Large intestine (tissue), 3 donors: ENCODE measurements at regions not wholly inside any gene's neighbourhood (a gene's known extent, or its start where the extent isn't known, plus 50 kb on each side); places are given as distances from the start of the nearest gene placed in this dataset.

Source experiments
- DNase-seq, 2 donors: peaks; one replicate each; pipeline versions ENCODE4 v3.0.0 to v3.0.0-alpha.2; 2013
- H3K27ac ChIP-seq: one replicate; pipeline ENCODE4 v1.5.1; 2013; ENCODE audit warnings: low read length
- H3K27me3 ChIP-seq: 2 replicates; pipeline ENCODE4 v1.6.1; 2013; ENCODE audit warnings: low read length; ENCODE audit not compliant: control insufficient read depth, insufficient read depth
- H3K36me3 ChIP-seq: 2 replicates; pipeline ENCODE4 v1.6.1; 2013; ENCODE audit warnings: low read length; ENCODE audit not compliant: control insufficient read depth, insufficient read depth
- H3K4me1 ChIP-seq: one replicate; pipeline ENCODE4 v1.6.1; 2013; ENCODE audit warnings: low read length; ENCODE audit not compliant: control insufficient read depth, insufficient read depth
- H3K4me3 ChIP-seq: one replicate; pipeline ENCODE4 v1.5.1; 2013; ENCODE audit warnings: low read length
- H3K9me3 ChIP-seq: one replicate; pipeline ENCODE4 v1.6.1; 2013; ENCODE audit warnings: mild to moderate bottlenecking, low read depth, low read length, moderate library complexity; ENCODE audit not compliant: control insufficient read depth
- WGBS: methylation state at CpG from one replicate; pipeline ENCODE4 v1.1.5; 2013; ENCODE audit warnings: low lambda C conversion rate; ENCODE audit not compliant: insufficient coverage; 5-methylcytosine and 5-hydroxymethylcytosine counted together

GRCh38 chr5:118554241-118554640, 434.1 kb downstream of the DTWD2 start:
- WGBS = no CpG with 5 or more reads among the region's 2 CpGs
- no peak overlapping the region for H3K27ac ChIP-seq
- no peaks in the 10 kb centered on the region for H3K36me3 ChIP-seq
- H3K9me3 ChIP-seq = no peaks in the 10 kb centered on the region
- H3K4me1 ChIP-seq = no peaks in the 10 kb centered on the region
- no peak overlapping the region for H3K4me3 ChIP-seq
- no peak for DNase-seq
- H3K27me3 ChIP-seq = no peaks in the 10 kb centered on the region

GRCh38 chr5:118553662-118554061, 434.7 kb downstream of the DTWD2 start:
- Histone ChIP-seq H3K27ac (no peak overlapping the region), H3K4me1 (no peaks in the 10 kb centered on the region), H3K4me3 (no peak overlapping the region), H3K9me3 (no peaks in the 10 kb centered on the region), H3K36me3 (no peaks in the 10 kb centered on the region), H3K27me3 (no peaks in the 10 kb centered on the region)
- 100% methylated on average over 1 of the region's 3 CpGs for WGBS
- no peak for DNase-seq

DNA sequence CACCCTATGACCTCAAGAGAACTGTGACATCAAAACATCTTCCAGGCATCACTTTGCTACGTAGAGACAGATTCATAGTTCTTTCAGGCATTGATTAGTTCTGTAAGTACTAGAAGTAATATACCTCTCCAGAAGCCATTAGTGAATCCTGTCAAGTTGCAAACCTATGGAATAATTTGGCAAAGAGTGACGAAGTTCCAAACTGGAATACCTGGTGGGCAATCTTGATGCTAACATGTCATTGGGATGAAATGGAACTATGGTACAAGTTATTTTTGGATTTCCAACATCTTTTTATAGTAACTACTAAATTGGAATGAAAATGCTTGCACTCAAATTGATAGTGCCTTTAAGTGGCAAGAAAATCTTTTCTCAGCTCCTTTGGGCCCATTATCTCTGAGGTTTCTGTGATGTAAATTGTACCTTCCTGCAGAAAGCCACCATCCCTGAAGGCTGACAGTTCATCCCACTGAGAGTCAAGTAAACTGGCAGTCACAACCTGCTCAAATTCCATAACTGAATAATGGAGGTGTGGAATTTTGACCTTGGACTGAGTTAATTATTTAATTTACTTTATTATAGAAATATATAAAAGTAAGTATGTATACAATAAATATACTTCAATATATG, 435.5 kb downstream of the DTWD2 start:
- H3K4me1 ChIP-seq = no peaks in the 10 kb centered on the region
- no CpG with 5 or more reads among the region's 2 CpGs for WGBS
- H3K27me3 ChIP-seq = no peaks in the 10 kb centered on the region
- no peak overlapping the region for H3K4me3 ChIP-seq
- H3K36me3 ChIP-seq = no peaks in the 10 kb centered on the region
- no peak overlapping the region for H3K27ac ChIP-seq
- H3K9me3 ChIP-seq = no peaks in the 10 kb centered on the region
- DNase-seq = no peak

DNA sequence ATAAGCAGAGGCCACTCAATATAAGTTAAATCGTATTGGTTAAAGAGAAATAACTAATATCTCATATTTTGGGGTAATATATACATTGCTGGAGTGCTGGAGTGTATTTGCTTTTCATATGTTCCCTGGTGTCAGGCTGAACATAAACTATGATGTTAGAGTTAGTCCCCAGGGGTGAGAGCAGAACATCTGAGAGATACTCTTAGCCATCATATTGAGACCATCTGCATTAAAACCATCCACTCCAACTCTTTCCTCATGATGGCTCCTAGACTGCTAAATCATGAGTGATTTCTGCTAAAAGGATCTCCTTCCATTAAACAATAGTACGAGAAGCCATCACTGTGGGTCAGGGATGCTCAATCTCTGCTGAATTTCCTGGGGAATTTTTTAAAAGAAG, 436.2 kb downstream of the DTWD2 start:
- no peaks in the 10 kb centered on the region for H3K27me3 ChIP-seq
- H3K4me1 ChIP-seq = no peaks in the 10 kb centered on the region
- DNase-seq = no peak
- no peak overlapping the region for H3K27ac ChIP-seq
- WGBS = 89% methylated on average over 1 of the region's 2 CpGs
- no peaks in the 10 kb centered on the region for H3K9me3 ChIP-seq
- H3K4me3 ChIP-seq = no peak overlapping the region
- H3K36me3 ChIP-seq = no peaks in the 10 kb centered on the region

- WGBS = no CpG with 5 or more reads among the region's 1 CpG
- no peak overlapping the region for H3K4me3 ChIP-seq
- H3K4me1 ChIP-seq = no peaks in the 10 kb centered on the region
- no peaks in the 10 kb centered on the region for H3K36me3 ChIP-seq
- H3K27me3 ChIP-seq = no peaks in the 10 kb centered on the region
- no peaks in the 10 kb centered on the region for H3K9me3 ChIP-seq
- H3K27ac ChIP-seq = no peak overlapping the region
- no peak for DNase-seq
Measured at GRCh38 chr5:118551716-118552115, 436.6 kb downstream of the DTWD2 start.

DNA sequence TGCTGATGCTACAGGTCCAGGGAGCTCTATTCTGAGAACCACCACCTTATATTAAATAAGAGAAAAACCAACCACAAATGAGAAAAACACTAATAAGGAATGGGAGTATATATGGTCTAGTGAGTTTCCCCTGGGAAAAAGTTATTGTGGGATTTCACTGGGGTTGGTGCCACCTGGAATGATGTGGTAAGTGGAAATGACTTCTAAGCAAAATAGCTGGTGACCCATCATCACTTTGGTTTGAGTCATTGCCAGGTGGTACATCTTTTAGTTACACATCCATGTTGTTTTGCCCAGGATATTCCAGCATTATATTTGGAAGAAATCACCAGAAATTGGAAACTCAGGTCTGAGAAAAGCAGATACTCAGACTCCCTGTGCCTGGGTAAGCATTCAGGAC, 437.3 kb downstream of the DTWD2 start:
- Histone ChIP-seq H3K4me3 (no peak overlapping the region), H3K4me1 (no peaks in the 10 kb centered on the region), H3K9me3 (no peaks in the 10 kb centered on the region), H3K27ac (no peak overlapping the region), H3K36me3 (no peaks in the 10 kb centered on the region), H3K27me3 (no peaks in the 10 kb centered on the region)
- no peak for DNase-seq

DNA sequence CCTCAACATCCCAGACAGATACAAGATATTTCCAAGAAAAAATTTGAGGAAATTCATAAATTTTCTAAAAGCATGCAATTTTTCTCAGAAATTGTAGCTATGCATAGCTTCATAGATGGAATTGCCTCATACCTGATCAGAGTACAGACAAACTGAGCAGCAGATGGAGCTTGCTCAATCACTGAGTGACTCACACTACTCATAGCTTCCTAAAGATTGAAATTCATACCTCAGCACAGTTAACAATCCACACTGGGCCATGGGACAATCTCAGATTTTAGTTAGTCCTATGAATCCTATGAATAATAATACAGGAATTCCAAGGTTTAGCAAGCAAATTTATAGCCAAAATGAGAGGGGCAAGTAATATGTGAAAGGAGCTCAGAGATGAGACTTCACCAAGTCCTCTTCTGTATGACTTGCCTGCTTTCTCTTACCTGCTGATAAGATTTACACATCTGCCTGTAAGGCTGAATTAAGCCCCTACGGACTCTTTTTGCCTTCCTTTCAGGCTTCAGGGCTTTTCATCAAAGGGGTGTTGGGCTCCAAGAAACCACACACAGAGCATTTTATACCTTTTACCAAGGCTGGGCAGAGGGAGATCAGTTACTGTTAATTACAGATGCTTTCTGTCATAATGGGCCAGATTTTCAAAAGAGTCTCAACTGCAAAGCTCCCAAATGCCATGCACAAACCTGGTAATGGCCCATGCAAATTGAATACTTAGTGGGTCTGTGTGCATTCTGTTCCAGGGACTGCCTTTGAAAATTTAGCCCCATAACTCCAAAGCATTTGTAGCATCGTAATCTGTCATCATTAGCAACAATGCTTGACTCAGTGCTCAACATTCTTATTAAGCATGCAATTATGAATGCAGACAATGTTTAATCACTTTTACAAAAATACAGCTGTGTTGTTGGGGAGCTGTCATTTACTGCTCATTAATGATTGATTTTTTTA, 439.3 kb downstream of the DTWD2 start:
- DNase-seq = peak; percentile 19 to 57
- Histone ChIP-seq H3K9me3 (no peaks in the 10 kb centered on the region), H3K27ac (no peak overlapping the region), H3K36me3 (no peaks in the 10 kb centered on the region), H3K4me1 (no peaks in the 10 kb centered on the region), H3K4me3 (no peak overlapping the region), H3K27me3 (no peaks in the 10 kb centered on the region)
- WGBS = no CpG with 5 or more reads among the region's 2 CpGs

DNA sequence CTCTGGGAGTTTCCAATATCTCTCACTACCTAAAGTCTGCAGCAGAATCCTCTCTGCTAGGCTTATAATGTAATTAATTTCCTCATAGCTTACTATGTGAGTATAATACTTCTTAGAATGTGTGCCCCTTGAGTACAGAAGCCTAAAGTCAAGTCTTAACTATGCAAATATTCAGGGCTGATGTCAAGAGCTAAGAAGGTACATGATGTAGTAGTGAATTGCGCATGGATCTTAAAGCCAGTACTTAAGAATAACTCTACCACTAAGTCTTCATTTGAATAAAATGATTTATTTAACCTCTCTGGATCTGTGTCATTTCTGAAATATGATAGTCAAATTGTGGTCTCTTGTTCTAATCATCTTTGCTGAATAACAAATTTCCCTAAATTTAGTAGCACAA, 442.9 kb downstream of the DTWD2 start:
- H3K36me3 ChIP-seq = no peaks in the 10 kb centered on the region
- no CpG with 5 or more reads among the region's 1 CpG for WGBS
- no peak for DNase-seq

DNA sequence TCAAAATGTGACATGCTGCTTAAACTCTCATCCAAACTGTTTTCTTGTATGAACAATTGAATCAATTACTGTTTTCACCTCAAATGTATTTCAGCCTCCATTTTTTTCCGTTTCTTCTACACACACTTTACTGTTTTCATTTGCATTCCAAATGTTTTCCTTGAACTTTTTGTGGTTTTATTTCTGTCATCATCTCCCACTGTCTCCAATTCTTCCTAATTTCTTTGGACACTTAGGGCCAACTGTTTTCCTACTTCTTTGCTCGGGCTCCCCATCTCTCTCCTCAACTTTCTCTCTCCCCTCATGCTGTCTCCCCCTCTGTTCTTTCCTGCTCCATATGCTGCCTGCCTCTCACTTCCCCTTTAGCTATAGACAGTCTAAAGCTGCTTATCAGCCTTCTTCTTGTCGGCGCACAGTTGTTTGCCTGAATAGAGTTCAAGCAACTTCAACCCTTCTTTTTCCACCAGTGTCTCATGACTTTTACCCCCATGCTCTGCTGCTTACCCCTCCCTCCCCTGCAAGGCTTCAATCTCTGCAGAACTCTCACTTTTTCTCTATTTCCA, 443.4 kb downstream of the DTWD2 start:
- Histone ChIP-seq H3K4me1 (no peaks in the 10 kb centered on the region), H3K9me3 (peaks cover 21% of the 10 kb centered on the region), H3K27ac (no peak overlapping the region), H3K27me3 (no peaks in the 10 kb centered on the region), H3K36me3 (no peaks in the 10 kb centered on the region), H3K4me3 (no peak overlapping the region)
- WGBS = no CpG with 5 or more reads among the region's 4 CpGs
- DNase-seq = no peak

More for the DNA sequence above, 442.9 kb downstream of the DTWD2 start:
- Histone ChIP-seq H3K27ac (no peak overlapping the region), H3K9me3 (peaks cover 16% of the 10 kb centered on the region), H3K27me3 (no peaks in the 10 kb centered on the region), H3K4me1 (no peaks in the 10 kb centered on the region), H3K4me3 (no peak overlapping the region)

- no CpG with 5 or more reads among the region's 2 CpGs for WGBS
- no peaks in the 10 kb centered on the region for H3K27me3 ChIP-seq
- no peaks in the 10 kb centered on the region for H3K36me3 ChIP-seq
- no peak overlapping the region for H3K4me3 ChIP-seq
- no peak overlapping the region for H3K27ac ChIP-seq
- H3K9me3 ChIP-seq = no peaks in the 10 kb centered on the region
- no peaks in the 10 kb centered on the region for H3K4me1 ChIP-seq
- DNase-seq = no peak
Measured at GRCh38 chr5:118533923-118534322, 454.4 kb downstream of the DTWD2 start.
